B cell (primary cell): ENCODE measurements at regions not wholly inside any gene's neighbourhood (a gene's known extent, or its start where the extent isn't known, plus 50 kb on each side); places are given as distances from the start of the nearest gene placed in this dataset.

Source experiments
- ATAC-seq: fragments of 200-7000 bp; cut with Tn5 transposase; one replicate; pipeline ENCODE4 v1.10.0; 2021; ENCODE audit warnings: low read depth, mild to moderate bottlenecking, moderate number of reproducible peaks, moderate library complexity
- CTCF ChIA-PET: fragments of 350-600 bp; sonication (Branson Sonifier 250); formaldehyde crosslinking; loops from one replicate; lab custom pipeline; 2021; ENCODE audit warnings: antibody characterized with exemption, inconsistent platforms; lab: Charles Lee
- POLR2A ChIA-PET: fragments of 350-600 bp; sonication (Branson Sonifier 250); formaldehyde crosslinking; loops from one replicate; lab custom pipeline; 2021; ENCODE audit warnings: antibody characterized with exemption; lab: Charles Lee
- DNase-seq: peaks from one replicate; pipeline ENCODE4 v3.0.0; 2013
- H2AFZ ChIP-seq: 2 replicates; pipeline ENCODE4 v1.6.1; 2012; ENCODE audit warnings: mild to moderate bottlenecking, low read depth, low read length; ENCODE audit not compliant: insufficient read depth, poor library complexity, severe bottlenecking
- H3K27ac ChIP-seq, 2 donors: 1 replicate in 1 of 2; 2 replicates in 1 of 2; pipeline ENCODE4 v1.5.1; 2012 to 2013; ENCODE audit warnings: low read length in 2 of 2, mild to moderate bottlenecking in 2 of 2, moderate library complexity in 1 of 2
- H3K27me3 ChIP-seq, 4 experiments: fragments of 200-600 bp in 1 of 4; sonication (generic) in 1 of 4; replicated peaks in 1 of 4; 1 replicate in 2 of 4; 2 replicates in 2 of 4; pipeline versions ENCODE4 v1.6.1 to v1.7.0; 2013 to 2016; ENCODE audit warnings: low read length in 3 of 4, mild to moderate bottlenecking in 2 of 4, mixed read lengths in 1 of 4, moderate library complexity in 1 of 4; ENCODE audit not compliant: insufficient read depth in 4 of 4, control insufficient read depth in 3 of 4; ENCODE audit errors: control extremely low read depth in 1 of 4
- H3K36me3 ChIP-seq, 2 experiments: replicated peaks in 1 of 2; 1 replicate in 1 of 2; 2 replicates in 1 of 2; pipeline versions ENCODE4 v1.6.1 to v1.7.1; 2013; ENCODE audit warnings: low read length in 1 of 2; ENCODE audit not compliant: insufficient read depth in 2 of 2, control insufficient read depth in 1 of 2; ENCODE audit errors: control extremely low read depth in 1 of 2, extremely low read depth in 1 of 2
- H3K4me1 ChIP-seq, 2 donors: fragments of 200-600 bp in 1 of 2; sonication (generic) in 1 of 2; 1 replicate in 1 of 2; 2 replicates in 1 of 2; pipeline versions ENCODE4 v1.5.1 to v1.6.1; 2013 to 2017; ENCODE audit warnings: low read length in 2 of 2; ENCODE audit not compliant: control insufficient read depth in 2 of 2, insufficient read depth in 2 of 2
- H3K4me2 ChIP-seq: replicated peaks from 2 replicates; pipeline ENCODE3; 2012; ENCODE audit warnings: mild to moderate bottlenecking, low read depth, low read length; ENCODE audit not compliant: poor library complexity, severe bottlenecking
- H3K4me3 ChIP-seq, 5 experiments: fragments of 200-600 bp in 1 of 5; sonication (generic) in 1 of 5; 1 replicate in 3 of 5; 2 replicates in 2 of 5; pipeline versions ENCODE4 v1.5.1 to v1.7.0; 2011 to 2016; ENCODE audit warnings: low read length in 4 of 5, mild to moderate bottlenecking in 4 of 5, low read depth in 2 of 5, control low read depth in 1 of 5, moderate library complexity in 1 of 5; ENCODE audit not compliant: insufficient read depth in 1 of 5; ENCODE audit errors: control extremely low read depth in 1 of 5, extremely low read depth in 1 of 5
- H3K79me2 ChIP-seq: fragments of 200-600 bp; sonication (generic); one replicate; pipeline ENCODE4 v1.6.0; 2016; ENCODE audit warnings: low read length; ENCODE audit not compliant: control insufficient read depth, insufficient read depth
- H3K9ac ChIP-seq: fragments of 200-600 bp; sonication (generic); 2 replicates; pipeline ENCODE4 v1.6.1; 2017; ENCODE audit warnings: mild to moderate bottlenecking, low read length, moderate library complexity
- H3K9me3 ChIP-seq, 3 donors: one replicate each; pipeline versions ENCODE4 v1.6.1 to v1.7.1; 2013; ENCODE audit warnings: low read length in 2 of 3; ENCODE audit not compliant: control insufficient read depth in 2 of 3, insufficient read depth in 1 of 3; ENCODE audit errors: control extremely low read depth in 1 of 3
- H4K20me1 ChIP-seq: 2 replicates; pipeline ENCODE4 v1.6.0; 2012; ENCODE audit warnings: mild to moderate bottlenecking, low read length; ENCODE audit not compliant: insufficient read depth, control insufficient read depth, poor library complexity, severe bottlenecking
- H3K27ac Mint-ChIP-seq: one replicate; pipeline ENCODE4 v1.8.0; 2021; ENCODE audit warnings: mixed read lengths
- H3K27me3 Mint-ChIP-seq: one replicate; pipeline ENCODE4 v1.8.0; 2021; ENCODE audit warnings: mixed read lengths
- H3K4me1 Mint-ChIP-seq: one replicate; pipeline ENCODE4 v1.8.0; 2021; ENCODE audit warnings: mixed read lengths
- H3K4me3 Mint-ChIP-seq: one replicate; pipeline ENCODE4 v1.8.0; 2021; ENCODE audit warnings: mixed read lengths
- H3K9me3 Mint-ChIP-seq: one replicate; pipeline ENCODE4 v1.8.0; 2022; ENCODE audit warnings: mixed read lengths; ENCODE audit not compliant: insufficient read depth
- EZH2 ChIP-seq: IDR thresholded peaks from 2 replicates; pipeline ENCODE4 v1.6.1; 2012; ENCODE audit warnings: borderline replicate concordance, low read depth, mild to moderate bottlenecking, moderate library complexity, low read length; ENCODE audit not compliant: insufficient read depth, poor library complexity, severe bottlenecking
- WGBS: methylation state at CpG from one replicate; pipeline ENCODE4 v1.1.5; 2013; ENCODE audit warnings: missing lambda C conversion rate; ENCODE audit not compliant: insufficient coverage; 5-methylcytosine and 5-hydroxymethylcytosine counted together
- intact Hi-C: fragments of 100-400 bp; cut with micrococcal nuclease; formaldehyde crosslinking; loops from one replicate; pipeline ENCODE4 v1.10.0; 2022
- TF ChIP-seq, protein P1 (sequence below): fragments of 200-600 bp; IDR thresholded peaks from one replicate; pipeline ENCODE4 v1.8.0; 2022; ENCODE audit warnings: antibody characterized with exemption, mild to moderate bottlenecking

GRCh38 chr4:61068745-61069144, 131.4 kb upstream of the ADGRL3 start:
- no peak overlapping the region for H3K9ac ChIP-seq

DNA sequence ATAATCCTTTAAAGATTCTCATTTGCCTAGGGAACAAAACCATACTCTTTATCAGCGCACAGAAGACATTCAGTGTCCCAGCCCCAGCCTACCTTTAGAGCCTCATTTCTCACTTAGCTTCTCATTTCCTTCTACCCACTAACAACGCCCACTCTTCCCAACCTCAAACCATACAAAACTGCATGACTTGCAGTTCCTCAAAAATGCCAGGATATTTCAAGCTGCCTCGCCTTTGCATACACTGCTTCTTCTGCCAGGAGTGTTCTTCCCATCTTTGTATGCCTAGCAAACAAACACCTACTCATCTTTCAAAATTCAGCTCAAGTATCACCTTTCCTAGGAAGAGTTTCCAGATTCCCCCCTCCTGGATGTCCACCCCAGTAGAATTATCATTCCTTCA, 129.9 kb upstream of the ADGRL3 start:
- Mint-ChIP-seq H3K27ac (no peak overlapping the region), H3K4me1 (no peaks in the 10 kb centered on the region)
- no peak overlapping the region for H3K27ac ChIP-seq

More at GRCh38 chr4:61068745-61069144, 131.4 kb upstream of the ADGRL3 start:
- Histone ChIP-seq H3K4me1 (no peaks in the 10 kb centered on the region), H3K4me3 (no peak overlapping the region), H3K27ac (no peak overlapping the region), H3K36me3 (no peaks in the 10 kb centered on the region), H4K20me1 (no peaks in the 10 kb centered on the region), H3K9me3 (no peaks in the 10 kb centered on the region), H3K4me2 (no peak overlapping the region), H3K79me2 (no peaks in the 10 kb centered on the region), H2AFZ (no peak overlapping the region), H3K27me3 (no peaks in the 10 kb centered on the region)
- no peak for ATAC-seq
- H3K4me1 Mint-ChIP-seq: no peaks in the 10 kb centered on the region
- no peak overlapping the region for H3K4me3 Mint-ChIP-seq
- intact Hi-C loops: no loop called here
- no peak for DNase-seq
- TF ChIP-seq, protein P1, sequence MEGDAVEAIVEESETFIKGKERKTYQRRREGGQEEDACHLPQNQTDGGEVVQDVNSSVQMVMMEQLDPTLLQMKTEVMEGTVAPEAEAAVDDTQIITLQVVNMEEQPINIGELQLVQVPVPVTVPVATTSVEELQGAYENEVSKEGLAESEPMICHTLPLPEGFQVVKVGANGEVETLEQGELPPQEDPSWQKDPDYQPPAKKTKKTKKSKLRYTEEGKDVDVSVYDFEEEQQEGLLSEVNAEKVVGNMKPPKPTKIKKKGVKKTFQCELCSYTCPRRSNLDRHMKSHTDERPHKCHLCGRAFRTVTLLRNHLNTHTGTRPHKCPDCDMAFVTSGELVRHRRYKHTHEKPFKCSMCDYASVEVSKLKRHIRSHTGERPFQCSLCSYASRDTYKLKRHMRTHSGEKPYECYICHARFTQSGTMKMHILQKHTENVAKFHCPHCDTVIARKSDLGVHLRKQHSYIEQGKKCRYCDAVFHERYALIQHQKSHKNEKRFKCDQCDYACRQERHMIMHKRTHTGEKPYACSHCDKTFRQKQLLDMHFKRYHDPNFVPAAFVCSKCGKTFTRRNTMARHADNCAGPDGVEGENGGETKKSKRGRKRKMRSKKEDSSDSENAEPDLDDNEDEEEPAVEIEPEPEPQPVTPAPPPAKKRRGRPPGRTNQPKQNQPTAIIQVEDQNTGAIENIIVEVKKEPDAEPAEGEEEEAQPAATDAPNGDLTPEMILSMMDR: no peak
- TF ChIP-seq EZH2: no peak
- peaks cover 2% of the 10 kb centered on the region for H3K9me3 Mint-ChIP-seq
- H3K27me3 Mint-ChIP-seq: no peaks in the 10 kb centered on the region
- ChIA-PET CTCF (no interaction called here), POLR2A (no interaction called here)
- no peak overlapping the region for H3K27ac Mint-ChIP-seq
- 73% methylated on average over 2 of the region's 5 CpGs for WGBS

More for the DNA sequence above, 129.9 kb upstream of the ADGRL3 start:
- intact Hi-C loops: no loop called here
- Histone ChIP-seq H3K79me2 (no peaks in the 10 kb centered on the region), H4K20me1 (no peaks in the 10 kb centered on the region), H3K9ac (no peak overlapping the region), H3K9me3 (no peaks in the 10 kb centered on the region), H3K36me3 (no peaks in the 10 kb centered on the region), H3K4me3 (no peak overlapping the region), H3K27me3 (no peaks in the 10 kb centered on the region), H3K4me1 (no peaks in the 10 kb centered on the region), H3K4me2 (no peak overlapping the region), H2AFZ (no peak overlapping the region)
- no peak for TF ChIP-seq EZH2
- TF ChIP-seq, protein P1: no peak
- 70% methylated on average over 3 of the region's 3 CpGs for WGBS
- CTCF ChIA-PET: no interaction called here
- no peaks in the 10 kb centered on the region for H3K27me3 Mint-ChIP-seq
- H3K9me3 Mint-ChIP-seq: peaks cover 2% of the 10 kb centered on the region
- POLR2A ChIA-PET: no interaction called here
- ATAC-seq (no peak), DNase-seq (no peak)
- no peak overlapping the region for H3K4me3 Mint-ChIP-seq
